ENCODE measurements at regions not wholly inside any gene's neighbourhood (a gene's known extent, or its start where the extent isn't known, plus 50 kb on each side); places are given as distances from the start of the nearest gene placed in this dataset.

GRCh38 chr2:136284226-136285119 is 166.5 kb upstream of the CXCR4 start:
- H3K9me3 ChIP-seq (ENCODE audit: low read length): no peaks in the 10 kb centered on the region
- H3K4me2 ChIP-seq (ENCODE audit: low read length): no peak overlapping the region
- no peak overlapping the region for H2AFZ ChIP-seq (ENCODE audit: low read depth, low read length)
- no peaks in the 10 kb centered on the region for H4K20me1 ChIP-seq (ENCODE audit: insufficient read depth)
- no peaks in the 10 kb centered on the region for H3K9me2 ChIP-seq (ENCODE audit: insufficient read depth, low read length)
- H3K36me3 ChIP-seq (ENCODE audit: insufficient read depth, low read length): no peaks in the 10 kb centered on the region
- no peak overlapping the region for H3K4me3 ChIP-seq (ENCODE audit: low read length)
- H3K27me3 ChIP-seq (ENCODE audit: insufficient read depth, low read depth, low read length): no peaks in the 10 kb centered on the region
- TF ChIP-seq REST (IDR thresholded peaks at IDR 0.05; ENCODE audit: borderline replicate concordance) (no peak), SMC3 (conservative IDR thresholded peaks at IDR 0.05; ENCODE audit: poor library complexity) (no peak), MXI1 (conservative IDR thresholded peaks at IDR 0.05; ENCODE audit: poor library complexity, severe bottlenecking) (no peak), POLR2AphosphoS5 (IDR thresholded peaks at IDR 0.05) (no peak), RAD21 (conservative IDR thresholded peaks at IDR 0.05) (no peak)
- no peak overlapping the region for H3K27ac ChIP-seq (ENCODE audit: low read length)
- no peak overlapping the region for H3K9ac ChIP-seq (ENCODE audit: low read length)
- no peaks in the 10 kb centered on the region for H3F3A ChIP-seq (ENCODE audit: insufficient read depth, low read length, poor library complexity, severe bottlenecking)
- no peaks in the 10 kb centered on the region for H3K79me2 ChIP-seq (replicated peaks; ENCODE audit: insufficient read depth, low read length)

DNA sequence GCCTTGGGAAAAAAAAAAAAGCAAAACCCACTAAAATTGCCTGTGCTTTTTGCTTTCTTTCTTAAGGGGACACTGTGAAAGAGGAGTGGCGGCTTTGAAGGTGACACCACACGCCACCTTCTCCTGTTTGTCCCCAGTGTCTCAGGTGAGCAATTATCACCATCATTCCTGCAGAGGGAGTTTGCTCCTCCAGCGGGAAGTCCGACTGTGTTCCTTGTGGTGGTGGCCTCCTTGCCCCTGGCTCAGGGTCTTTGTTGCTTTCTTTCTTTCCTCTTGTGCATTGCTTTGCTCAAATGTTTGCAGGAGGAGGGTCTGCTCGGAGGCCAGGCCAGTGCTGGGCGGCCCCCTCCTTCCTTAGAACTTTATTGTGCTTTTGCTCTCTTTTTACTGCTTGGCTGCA is 164.3 kb upstream of the CXCR4 start:
- Histone ChIP-seq H3K9me3 (ENCODE audit: low read length) (no peaks in the 10 kb centered on the region), H4K20me1 (ENCODE audit: insufficient read depth) (no peaks in the 10 kb centered on the region), H3K27me3 (ENCODE audit: insufficient read depth, low read depth, low read length) (no peaks in the 10 kb centered on the region), H3K27ac (ENCODE audit: low read length) (no peak overlapping the region), H3K4me2 (ENCODE audit: low read length) (no peak overlapping the region), H3K9ac (ENCODE audit: low read length) (no peak overlapping the region), H3K9me2 (ENCODE audit: insufficient read depth, low read length) (no peaks in the 10 kb centered on the region), H3K36me3 (ENCODE audit: insufficient read depth, low read length) (no peaks in the 10 kb centered on the region), H3K79me2 (replicated peaks; ENCODE audit: insufficient read depth, low read length) (no peaks in the 10 kb centered on the region), H2AFZ (ENCODE audit: low read depth, low read length) (no peak overlapping the region), H3F3A (ENCODE audit: insufficient read depth, low read length, poor library complexity, severe bottlenecking) (no peaks in the 10 kb centered on the region), H3K4me3 (ENCODE audit: low read length) (no peak overlapping the region)
- TF ChIP-seq POLR2AphosphoS5 (IDR thresholded peaks at IDR 0.05): no peak
- no peak for TF ChIP-seq MXI1 (conservative IDR thresholded peaks at IDR 0.05; ENCODE audit: poor library complexity, severe bottlenecking)

GRCh38 chr2:136281281-136282114 is 163.5 kb upstream of the CXCR4 start:
- peak overlapping the region; percentile 28 for H3K4me2 ChIP-seq (ENCODE audit: low read length)
- H3K79me2 ChIP-seq (replicated peaks; ENCODE audit: insufficient read depth, low read length): no peaks in the 10 kb centered on the region
- no peaks in the 10 kb centered on the region for H4K20me1 ChIP-seq (ENCODE audit: insufficient read depth)
- H2AFZ ChIP-seq (ENCODE audit: low read depth, low read length): no peak overlapping the region
- H3K9me3 ChIP-seq (ENCODE audit: low read length): no peaks in the 10 kb centered on the region
- TF ChIP-seq EP300 (conservative IDR thresholded peaks at IDR 0.05; ENCODE audit: poor library complexity, severe bottlenecking) (peak; percentile 73), SMC3 (conservative IDR thresholded peaks at IDR 0.05; ENCODE audit: poor library complexity) (no peak), MXI1 (conservative IDR thresholded peaks at IDR 0.05; ENCODE audit: poor library complexity, severe bottlenecking) (no peak), POLR2AphosphoS5 (IDR thresholded peaks at IDR 0.05) (peak; percentile 59), TAF1 (IDR thresholded peaks at IDR 0.05; ENCODE audit: low read depth) (no peak), RAD21 (conservative IDR thresholded peaks at IDR 0.05) (no peak), EZH2 (IDR thresholded peaks at IDR 0.05; ENCODE audit: borderline replicate concordance, insufficient read depth, low read length, poor library complexity, severe bottlenecking) (no peak), REST (IDR thresholded peaks at IDR 0.05; ENCODE audit: borderline replicate concordance) (no peak)
- TF ChIP-seq, protein P1, sequence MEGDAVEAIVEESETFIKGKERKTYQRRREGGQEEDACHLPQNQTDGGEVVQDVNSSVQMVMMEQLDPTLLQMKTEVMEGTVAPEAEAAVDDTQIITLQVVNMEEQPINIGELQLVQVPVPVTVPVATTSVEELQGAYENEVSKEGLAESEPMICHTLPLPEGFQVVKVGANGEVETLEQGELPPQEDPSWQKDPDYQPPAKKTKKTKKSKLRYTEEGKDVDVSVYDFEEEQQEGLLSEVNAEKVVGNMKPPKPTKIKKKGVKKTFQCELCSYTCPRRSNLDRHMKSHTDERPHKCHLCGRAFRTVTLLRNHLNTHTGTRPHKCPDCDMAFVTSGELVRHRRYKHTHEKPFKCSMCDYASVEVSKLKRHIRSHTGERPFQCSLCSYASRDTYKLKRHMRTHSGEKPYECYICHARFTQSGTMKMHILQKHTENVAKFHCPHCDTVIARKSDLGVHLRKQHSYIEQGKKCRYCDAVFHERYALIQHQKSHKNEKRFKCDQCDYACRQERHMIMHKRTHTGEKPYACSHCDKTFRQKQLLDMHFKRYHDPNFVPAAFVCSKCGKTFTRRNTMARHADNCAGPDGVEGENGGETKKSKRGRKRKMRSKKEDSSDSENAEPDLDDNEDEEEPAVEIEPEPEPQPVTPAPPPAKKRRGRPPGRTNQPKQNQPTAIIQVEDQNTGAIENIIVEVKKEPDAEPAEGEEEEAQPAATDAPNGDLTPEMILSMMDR (IDR thresholded peaks at IDR 0.05; ENCODE audit: poor library complexity, severe bottlenecking): no peak
- no peaks in the 10 kb centered on the region for H3K27me3 ChIP-seq (ENCODE audit: insufficient read depth, low read depth, low read length)
- H3F3A ChIP-seq (ENCODE audit: insufficient read depth, low read length, poor library complexity, severe bottlenecking): no peaks in the 10 kb centered on the region
- peak overlapping the region; percentile 66 for H3K27ac ChIP-seq (ENCODE audit: low read length)
- H3K36me3 ChIP-seq (ENCODE audit: insufficient read depth, low read length): no peaks in the 10 kb centered on the region
- H3K9ac ChIP-seq (ENCODE audit: low read length): peak overlapping the region; percentile 28
- no peak overlapping the region for H3K4me3 ChIP-seq (ENCODE audit: low read length)
- H3K9me2 ChIP-seq (ENCODE audit: insufficient read depth, low read length): no peaks in the 10 kb centered on the region

All from neural cell (in vitro differentiated cells).